Endothelial cell (in vitro differentiated cells): ENCODE measurements at regions not wholly inside any gene's neighbourhood (a gene's known extent, or its start where the extent isn't known, plus 50 kb on each side); places are given as distances from the start of the nearest gene placed in this dataset.

Source experiments
- DNase-seq: peaks from one replicate; pipeline ENCODE4 v3.0.0; 2021; ENCODE audit warnings: low spot score
- H3K27ac Mint-ChIP-seq: one replicate; pipeline ENCODE4 v1.8.0; 2021; ENCODE audit warnings: mixed read lengths, inconsistent platforms; ENCODE audit not compliant: unreplicated experiment
- H3K27me3 Mint-ChIP-seq: one replicate; pipeline ENCODE4 v1.8.0; 2021; ENCODE audit warnings: mild to moderate bottlenecking, moderate library complexity, mixed read lengths, inconsistent platforms; ENCODE audit not compliant: unreplicated experiment
- H3K36me3 Mint-ChIP-seq: one replicate; pipeline ENCODE4 v1.8.0; 2021; ENCODE audit warnings: mild to moderate bottlenecking, low read depth, mixed read lengths, inconsistent platforms; ENCODE audit not compliant: unreplicated experiment
- H3K4me1 Mint-ChIP-seq: one replicate; pipeline ENCODE4 v1.8.0; 2021; ENCODE audit warnings: mild to moderate bottlenecking, mixed read lengths, inconsistent platforms; ENCODE audit not compliant: unreplicated experiment
- H3K4me3 Mint-ChIP-seq: one replicate; pipeline ENCODE4 v1.8.0; 2021; ENCODE audit warnings: mild to moderate bottlenecking, mixed read lengths, inconsistent platforms; ENCODE audit not compliant: unreplicated experiment
- H3K9me3 Mint-ChIP-seq: one replicate; pipeline ENCODE4 v1.8.0; 2021; ENCODE audit warnings: mixed read lengths, inconsistent platforms; ENCODE audit not compliant: unreplicated experiment
- TF ChIP-seq, protein P1 (sequence below): fragments of 200-600 bp; sonication (generic); IDR thresholded peaks from one replicate; pipeline ENCODE4 v1.5.0; 2021; ENCODE audit warnings: antibody characterized with exemption; ENCODE audit not compliant: unreplicated experiment

DNA sequence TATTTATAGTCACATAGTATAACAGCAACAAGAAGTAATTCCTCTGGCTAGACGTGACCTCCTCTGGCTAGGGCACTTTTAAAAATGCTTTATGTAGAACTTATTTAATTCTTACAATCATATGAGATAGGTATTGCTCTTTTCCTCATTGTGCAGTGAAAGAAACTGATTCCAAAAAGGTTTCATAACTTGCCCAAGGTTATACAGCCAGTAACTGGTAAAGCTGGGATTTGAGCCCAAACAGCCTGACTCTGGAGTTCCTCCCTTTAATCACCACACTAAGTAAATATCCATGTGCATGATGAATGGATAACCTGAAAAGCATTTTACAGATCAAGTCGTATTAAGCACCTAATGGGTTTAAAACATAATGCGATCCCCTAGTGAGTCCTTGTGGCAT, 214.6 kb downstream of the PRL start:
- no peak overlapping the region for H3K4me3 Mint-ChIP-seq
- H3K9me3 Mint-ChIP-seq, result no peaks in the 10 kb centered on the region
- no peak for DNase-seq
- peaks cover 8% of the 10 kb centered on the region for H3K4me1 Mint-ChIP-seq
- peaks cover 15% of the 10 kb centered on the region for H3K36me3 Mint-ChIP-seq
- H3K27me3 Mint-ChIP-seq, result no peaks in the 10 kb centered on the region
- no peak overlapping the region for H3K27ac Mint-ChIP-seq
- TF ChIP-seq, protein P1, sequence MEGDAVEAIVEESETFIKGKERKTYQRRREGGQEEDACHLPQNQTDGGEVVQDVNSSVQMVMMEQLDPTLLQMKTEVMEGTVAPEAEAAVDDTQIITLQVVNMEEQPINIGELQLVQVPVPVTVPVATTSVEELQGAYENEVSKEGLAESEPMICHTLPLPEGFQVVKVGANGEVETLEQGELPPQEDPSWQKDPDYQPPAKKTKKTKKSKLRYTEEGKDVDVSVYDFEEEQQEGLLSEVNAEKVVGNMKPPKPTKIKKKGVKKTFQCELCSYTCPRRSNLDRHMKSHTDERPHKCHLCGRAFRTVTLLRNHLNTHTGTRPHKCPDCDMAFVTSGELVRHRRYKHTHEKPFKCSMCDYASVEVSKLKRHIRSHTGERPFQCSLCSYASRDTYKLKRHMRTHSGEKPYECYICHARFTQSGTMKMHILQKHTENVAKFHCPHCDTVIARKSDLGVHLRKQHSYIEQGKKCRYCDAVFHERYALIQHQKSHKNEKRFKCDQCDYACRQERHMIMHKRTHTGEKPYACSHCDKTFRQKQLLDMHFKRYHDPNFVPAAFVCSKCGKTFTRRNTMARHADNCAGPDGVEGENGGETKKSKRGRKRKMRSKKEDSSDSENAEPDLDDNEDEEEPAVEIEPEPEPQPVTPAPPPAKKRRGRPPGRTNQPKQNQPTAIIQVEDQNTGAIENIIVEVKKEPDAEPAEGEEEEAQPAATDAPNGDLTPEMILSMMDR, result no peak

GRCh38 chr6:22083119-22083518, 213.7 kb downstream of the PRL start:
- TF ChIP-seq, protein P1, result no peak
- H3K4me3 Mint-ChIP-seq, result no peak overlapping the region

DNA sequence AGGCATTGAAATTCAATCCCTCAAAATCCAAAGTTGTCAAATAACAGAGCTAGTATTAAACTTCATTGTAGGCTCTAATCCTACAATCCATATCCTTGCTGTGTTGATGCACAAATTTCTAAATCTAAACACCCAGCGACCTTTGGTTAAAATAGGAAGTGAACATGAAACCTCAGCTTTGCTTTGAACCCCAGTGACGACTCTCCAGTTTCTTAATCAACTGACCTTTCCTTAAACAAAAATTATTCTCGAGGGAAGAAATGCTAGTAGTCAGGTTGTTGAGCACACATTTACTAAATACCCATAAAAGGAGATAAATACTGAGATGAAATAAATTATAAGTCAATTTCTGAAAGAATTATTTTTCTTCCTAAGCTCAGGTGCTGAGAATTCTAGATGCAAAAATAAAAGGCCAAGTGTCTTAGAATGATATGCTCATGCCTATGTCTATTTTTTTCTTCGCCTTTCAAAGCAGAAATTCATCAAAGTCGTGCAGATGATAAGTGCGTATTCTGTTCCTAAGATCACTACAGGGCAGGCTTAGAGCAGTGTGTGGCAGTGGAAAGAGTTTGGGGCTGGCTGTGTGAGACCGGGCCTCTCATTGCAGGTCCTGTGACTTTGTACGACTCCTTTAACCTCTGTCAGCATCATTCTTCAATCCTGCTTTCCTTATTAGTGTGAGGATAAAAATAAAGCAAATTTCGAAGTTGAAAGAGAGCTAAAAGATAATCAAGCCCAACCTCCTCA, 208.7 kb downstream of the PRL start:
- H3K36me3 Mint-ChIP-seq, result peaks cover 15% of the 10 kb centered on the region
- no peaks in the 10 kb centered on the region for H3K27me3 Mint-ChIP-seq
- H3K4me3 Mint-ChIP-seq, result no peak overlapping the region
- no peak overlapping the region for H3K27ac Mint-ChIP-seq
- no peaks in the 10 kb centered on the region for H3K4me1 Mint-ChIP-seq
- TF ChIP-seq, protein P1, result no peak
- DNase-seq, result no peak
- H3K9me3 Mint-ChIP-seq, result no peaks in the 10 kb centered on the region

More at GRCh38 chr6:22083119-22083518, 213.7 kb downstream of the PRL start:
- no peak overlapping the region for H3K27ac Mint-ChIP-seq
- H3K9me3 Mint-ChIP-seq, result no peaks in the 10 kb centered on the region
- H3K36me3 Mint-ChIP-seq, result peaks cover 15% of the 10 kb centered on the region
- H3K27me3 Mint-ChIP-seq, result no peaks in the 10 kb centered on the region
- no peak for DNase-seq
- H3K4me1 Mint-ChIP-seq, result peaks cover 7% of the 10 kb centered on the region

- no peak overlapping the region for H3K4me3 Mint-ChIP-seq
- no peaks in the 10 kb centered on the region for H3K36me3 Mint-ChIP-seq
- H3K27ac Mint-ChIP-seq, result no peak overlapping the region
- TF ChIP-seq, protein P1, result no peak
- no peak for DNase-seq
- no peaks in the 10 kb centered on the region for H3K27me3 Mint-ChIP-seq
- H3K4me1 Mint-ChIP-seq, result peaks cover 9% of the 10 kb centered on the region
- no peaks in the 10 kb centered on the region for H3K9me3 Mint-ChIP-seq
These were observed 205.3 kb downstream of the PRL start for GRCh38 chr6:22091424-22091948.

- Mint-ChIP-seq H3K27me3 (no peaks in the 10 kb centered on the region), H3K36me3 (no peaks in the 10 kb centered on the region), H3K27ac (no peak overlapping the region), H3K9me3 (no peaks in the 10 kb centered on the region), H3K4me1 (peaks cover 9% of the 10 kb centered on the region), H3K4me3 (no peak overlapping the region)
- DNase-seq, result no peak
- TF ChIP-seq, protein P1, result no peak
These were observed 201.0 kb downstream of the PRL start for GRCh38 chr6:22095836-22096235.
